Activated CD8-positive, alpha-beta memory T cell treated with anti-CD3 and anti-CD28 coated beads, Interleukin-2, amount 10 ng/mL, durations not matched to agents 7 days and 5 days (primary cell): ENCODE measurements at regions not wholly inside any gene's neighbourhood (a gene's known extent, or its start where the extent isn't known, plus 50 kb on each side); places are given as distances from the start of the nearest gene placed in this dataset.

Source experiments
- ATAC-seq: fragments of 150-1000 bp; cut with Tn5 transposase; one replicate; pipeline ENCODE4 v1.10.0; 2021; ENCODE audit warnings: moderate library complexity
- CTCF ChIA-PET: fragments of 350-600 bp; sonication (Branson Sonifier 250); formaldehyde crosslinking; loops from one replicate; lab custom pipeline; 2021; ENCODE audit warnings: antibody characterized with exemption; lab: Charles Lee
- DNase-seq: peaks from one replicate; pipeline ENCODE4 v3.0.0-alpha.2; 2020
- H3K27ac Mint-ChIP-seq: one replicate; pipeline ENCODE4 v1.8.0; 2021; ENCODE audit warnings: mild to moderate bottlenecking, mixed read lengths
- H3K27me3 Mint-ChIP-seq: one replicate; pipeline ENCODE4 v1.8.0; 2021; ENCODE audit warnings: mixed read lengths
- H3K36me3 Mint-ChIP-seq: one replicate; pipeline ENCODE4 v1.8.0; 2021; ENCODE audit warnings: mild to moderate bottlenecking, mixed read lengths
- H3K4me1 Mint-ChIP-seq: one replicate; pipeline ENCODE4 v1.8.0; 2021; ENCODE audit warnings: mixed read lengths
- H3K4me3 Mint-ChIP-seq: one replicate; pipeline ENCODE4 v1.8.0; 2021; ENCODE audit warnings: mild to moderate bottlenecking, moderate library complexity, mixed read lengths
- H3K9me3 Mint-ChIP-seq: one replicate; pipeline ENCODE4 v1.8.0; 2022; ENCODE audit warnings: low read depth, mixed read lengths

DNA sequence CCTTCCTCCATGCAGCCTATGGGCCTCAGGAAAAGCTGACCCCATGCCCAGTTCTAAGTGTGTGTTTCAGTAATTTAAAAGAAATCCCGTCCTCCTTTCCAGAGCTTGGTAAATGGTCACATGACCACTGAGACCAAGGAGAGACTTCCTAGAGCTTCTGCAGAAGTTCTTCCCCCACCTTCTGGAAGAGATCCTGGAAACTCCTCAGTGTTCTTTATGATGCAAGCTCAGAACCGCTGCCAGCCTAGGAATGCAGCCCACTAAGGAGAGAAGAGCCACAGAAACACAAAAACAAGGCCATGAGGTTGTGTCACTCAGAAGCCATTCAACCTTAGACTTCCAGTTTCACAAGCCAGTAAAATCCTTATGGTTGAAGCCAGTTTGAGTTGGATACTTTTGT, 348.4 kb downstream of the TPBG start:
- CTCF ChIA-PET, result interaction anchor here (0.8 to 1.2 kb wide), 2 partner anchors 10 to 102 kb away, joined by 3 read pairs; no protein-coding TSS in a partner anchor
- H3K27ac Mint-ChIP-seq, result no peak overlapping the region
- DNase-seq, result no peak
- H3K36me3 Mint-ChIP-seq, result no peaks in the 10 kb centered on the region
- H3K4me3 Mint-ChIP-seq, result no peak overlapping the region
- no peaks in the 10 kb centered on the region for H3K4me1 Mint-ChIP-seq
- ATAC-seq, result no peak
- H3K27me3 Mint-ChIP-seq, result no peaks in the 10 kb centered on the region
- no peaks in the 10 kb centered on the region for H3K9me3 Mint-ChIP-seq

- Mint-ChIP-seq H3K27ac (no peak overlapping the region), H3K36me3 (no peaks in the 10 kb centered on the region), H3K9me3 (no peaks in the 10 kb centered on the region), H3K27me3 (no peaks in the 10 kb centered on the region), H3K4me1 (no peaks in the 10 kb centered on the region), H3K4me3 (no peak overlapping the region)
- ATAC-seq (no peak), DNase-seq (no peak)
- CTCF ChIA-PET, result interaction anchor here (0.8 to 1.3 kb wide), 4 partner anchors 10 to 440 kb away, joined by 3 to 4 read pairs (median 3); no protein-coding TSS in a partner anchor
These were observed 348.8 kb downstream of the TPBG start for GRCh38 chr6:82712389-82712788.

DNA sequence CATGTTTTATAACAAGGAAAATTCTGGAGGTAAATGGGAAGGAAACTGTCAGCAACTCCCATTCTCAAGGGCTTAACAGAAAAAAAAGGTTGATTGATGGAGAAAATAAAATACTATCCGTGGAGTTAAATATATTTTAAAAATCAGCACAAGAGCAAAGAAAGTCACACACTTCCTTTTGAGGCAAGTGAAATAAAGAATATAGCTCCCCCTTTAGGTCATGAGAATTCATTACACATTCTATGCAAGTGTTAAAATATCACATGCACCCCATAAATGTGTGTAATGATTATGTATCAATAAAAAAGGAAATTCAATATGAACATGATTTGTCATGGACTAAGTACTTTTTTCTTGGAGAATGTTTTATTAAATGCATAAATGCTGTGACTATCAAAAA, 349.2 kb downstream of the TPBG start:
- DNase-seq (no peak), ATAC-seq (no peak)
- Mint-ChIP-seq H3K9me3 (no peaks in the 10 kb centered on the region), H3K27me3 (no peaks in the 10 kb centered on the region), H3K4me3 (no peak overlapping the region), H3K27ac (no peak overlapping the region), H3K4me1 (no peaks in the 10 kb centered on the region), H3K36me3 (no peaks in the 10 kb centered on the region)
- CTCF ChIA-PET, result interaction anchor here (1.0 to 1.3 kb wide), 3 partner anchors 19 to 440 kb away, joined by 3 to 4 read pairs (median 3); no protein-coding TSS in a partner anchor

DNA sequence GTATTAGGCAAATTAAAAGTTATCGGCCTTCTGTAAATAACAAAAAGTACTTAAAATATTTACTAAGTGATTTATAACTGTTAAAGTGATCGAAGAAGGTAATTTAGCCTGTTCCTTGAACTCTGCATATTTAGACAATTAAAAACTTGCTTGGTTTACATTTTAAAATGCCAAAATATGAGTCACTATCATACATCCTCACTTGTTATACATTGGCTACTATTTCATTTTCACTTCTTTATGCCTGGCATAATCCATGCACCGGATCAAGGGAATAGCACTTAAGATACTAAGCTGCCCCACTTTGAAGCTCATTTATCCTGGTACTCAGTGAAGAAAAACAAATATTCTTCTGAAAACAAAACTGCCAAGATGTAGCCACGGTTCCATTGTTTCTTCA, 344.6 kb downstream of the UBE3D start:
- Mint-ChIP-seq H3K4me1 (no peaks in the 10 kb centered on the region), H3K27ac (no peak overlapping the region), H3K4me3 (no peak overlapping the region), H3K27me3 (no peaks in the 10 kb centered on the region), H3K36me3 (no peaks in the 10 kb centered on the region), H3K9me3 (no peaks in the 10 kb centered on the region)
- no peak for ATAC-seq
- CTCF ChIA-PET, result no interaction called here
- no peak for DNase-seq

- Mint-ChIP-seq H3K27me3 (peaks cover 13% of the 10 kb centered on the region), H3K36me3 (no peaks in the 10 kb centered on the region), H3K4me1 (no peaks in the 10 kb centered on the region), H3K9me3 (no peaks in the 10 kb centered on the region), H3K4me3 (no peak overlapping the region), H3K27ac (no peak overlapping the region)
- CTCF ChIA-PET, result no interaction called here
- ATAC-seq, result no peak
- no peak for DNase-seq
These were observed 329.9 kb downstream of the UBE3D start for GRCh38 chr6:82735790-82736189.

DNA sequence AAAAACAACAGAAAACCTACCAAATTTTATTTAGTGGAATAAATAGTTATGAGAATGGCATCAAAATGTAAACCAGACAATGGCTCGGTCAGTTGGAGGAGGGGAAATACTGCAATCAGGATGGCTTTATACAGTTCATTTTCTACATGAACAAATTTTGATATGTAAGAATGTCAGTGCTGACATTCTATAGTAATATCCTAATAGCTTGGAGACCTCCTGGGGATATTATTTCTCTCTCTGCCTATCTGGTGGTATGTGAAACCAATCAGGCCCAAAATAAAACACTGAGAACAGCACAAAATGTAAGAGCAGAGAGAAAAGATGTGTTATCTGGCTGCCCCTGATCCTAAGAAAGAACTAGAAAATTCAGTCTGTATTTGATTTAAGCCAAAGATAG, 327.7 kb downstream of the UBE3D start:
- ATAC-seq, result no peak
- Mint-ChIP-seq H3K4me1 (no peaks in the 10 kb centered on the region), H3K9me3 (no peaks in the 10 kb centered on the region), H3K27ac (no peak overlapping the region), H3K4me3 (no peak overlapping the region), H3K36me3 (no peaks in the 10 kb centered on the region), H3K27me3 (peaks cover 13% of the 10 kb centered on the region)
- no peak for DNase-seq
- CTCF ChIA-PET, result no interaction called here

GRCh38 chr6:82738773-82739172, 326.9 kb downstream of the UBE3D start:
- CTCF ChIA-PET, result no interaction called here
- no peak for DNase-seq
- ATAC-seq, result no peak
- Mint-ChIP-seq H3K4me1 (no peaks in the 10 kb centered on the region), H3K27ac (no peak overlapping the region), H3K9me3 (no peaks in the 10 kb centered on the region), H3K36me3 (no peaks in the 10 kb centered on the region), H3K4me3 (no peak overlapping the region), H3K27me3 (peaks cover 13% of the 10 kb centered on the region)

DNA sequence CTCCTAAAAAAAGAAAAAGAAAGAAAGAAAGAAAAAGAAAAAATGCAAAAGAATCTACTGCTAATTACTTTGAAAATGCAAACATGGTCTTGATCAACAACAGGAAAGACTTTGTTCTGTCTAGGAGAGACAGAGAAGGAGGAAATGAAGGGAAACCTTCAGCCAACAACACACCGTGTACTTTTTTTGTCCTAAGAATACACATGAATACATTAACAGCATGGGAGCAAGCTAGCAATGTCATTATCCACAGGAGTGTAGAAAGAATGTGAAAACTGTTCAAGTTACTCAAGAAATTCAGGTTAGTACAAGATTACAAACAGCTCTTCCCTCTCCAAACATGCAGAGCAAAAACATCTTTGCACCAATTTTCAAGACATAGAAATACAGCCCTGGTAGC, 326.3 kb downstream of the UBE3D start:
- DNase-seq, result no peak
- H3K27ac Mint-ChIP-seq, result no peak overlapping the region
- CTCF ChIA-PET, result no interaction called here
- peaks cover 16% of the 10 kb centered on the region for H3K27me3 Mint-ChIP-seq
- no peaks in the 10 kb centered on the region for H3K9me3 Mint-ChIP-seq
- no peak overlapping the region for H3K4me3 Mint-ChIP-seq
- no peaks in the 10 kb centered on the region for H3K36me3 Mint-ChIP-seq
- no peaks in the 10 kb centered on the region for H3K4me1 Mint-ChIP-seq
- no peak for ATAC-seq

DNA sequence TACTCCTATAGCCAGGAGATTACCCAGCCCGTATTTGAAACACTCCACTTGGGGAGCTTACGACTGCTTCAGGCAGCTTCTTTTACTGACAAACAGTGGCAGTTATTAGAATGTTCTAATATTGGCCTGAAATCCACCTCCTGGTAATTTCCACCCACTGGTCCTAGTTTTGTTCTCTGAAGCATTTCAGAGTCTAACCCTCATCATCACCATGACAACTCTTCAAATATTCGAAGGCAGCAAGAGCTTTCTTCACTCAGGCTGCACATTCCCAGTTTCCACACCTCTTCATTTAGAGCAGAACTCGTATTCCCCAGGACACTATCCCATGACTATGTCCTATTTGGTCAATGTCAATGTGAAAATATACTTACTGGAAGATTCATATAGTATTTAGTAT, 325.6 kb downstream of the UBE3D start:
- CTCF ChIA-PET, result no interaction called here
- no peaks in the 10 kb centered on the region for H3K4me1 Mint-ChIP-seq
- peaks cover 16% of the 10 kb centered on the region for H3K27me3 Mint-ChIP-seq
- no peak overlapping the region for H3K4me3 Mint-ChIP-seq
- no peak overlapping the region for H3K27ac Mint-ChIP-seq
- ATAC-seq, result no peak
- no peak for DNase-seq
- no peaks in the 10 kb centered on the region for H3K36me3 Mint-ChIP-seq
- no peaks in the 10 kb centered on the region for H3K9me3 Mint-ChIP-seq

- Mint-ChIP-seq H3K4me3 (no peak overlapping the region), H3K9me3 (no peaks in the 10 kb centered on the region), H3K36me3 (no peaks in the 10 kb centered on the region), H3K27ac (no peak overlapping the region), H3K4me1 (no peaks in the 10 kb centered on the region), H3K27me3 (peaks cover 14% of the 10 kb centered on the region)
- ATAC-seq, result no peak
- no peak for DNase-seq
- CTCF ChIA-PET, result no interaction called here
These were observed 324.2 kb downstream of the UBE3D start for GRCh38 chr6:82741325-82741995.

DNA sequence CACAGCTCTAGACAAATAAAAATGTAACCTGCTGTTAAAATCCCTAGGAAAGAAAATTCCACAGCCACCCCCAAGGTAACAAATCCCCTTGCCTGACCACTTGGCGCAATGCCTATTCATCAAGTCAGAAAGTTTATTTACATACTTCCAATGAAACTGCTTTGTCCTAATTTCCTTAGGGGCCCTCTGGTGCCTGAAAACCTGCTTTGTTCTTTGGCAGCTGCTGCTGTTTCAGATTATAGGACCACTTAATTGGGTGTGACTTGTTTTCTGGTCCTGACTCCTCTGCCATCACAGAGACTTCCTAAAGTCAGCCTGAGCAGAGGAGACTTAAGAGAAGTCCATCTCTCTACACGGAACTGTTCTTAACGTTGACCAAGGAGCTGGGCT, 323.6 kb downstream of the UBE3D start:
- ATAC-seq, result no peak
- Mint-ChIP-seq H3K4me3 (no peak overlapping the region), H3K27ac (no peak overlapping the region), H3K36me3 (no peaks in the 10 kb centered on the region), H3K9me3 (no peaks in the 10 kb centered on the region), H3K27me3 (peaks cover 15% of the 10 kb centered on the region), H3K4me1 (no peaks in the 10 kb centered on the region)
- no peak for DNase-seq
- CTCF ChIA-PET, result no interaction called here

DNA sequence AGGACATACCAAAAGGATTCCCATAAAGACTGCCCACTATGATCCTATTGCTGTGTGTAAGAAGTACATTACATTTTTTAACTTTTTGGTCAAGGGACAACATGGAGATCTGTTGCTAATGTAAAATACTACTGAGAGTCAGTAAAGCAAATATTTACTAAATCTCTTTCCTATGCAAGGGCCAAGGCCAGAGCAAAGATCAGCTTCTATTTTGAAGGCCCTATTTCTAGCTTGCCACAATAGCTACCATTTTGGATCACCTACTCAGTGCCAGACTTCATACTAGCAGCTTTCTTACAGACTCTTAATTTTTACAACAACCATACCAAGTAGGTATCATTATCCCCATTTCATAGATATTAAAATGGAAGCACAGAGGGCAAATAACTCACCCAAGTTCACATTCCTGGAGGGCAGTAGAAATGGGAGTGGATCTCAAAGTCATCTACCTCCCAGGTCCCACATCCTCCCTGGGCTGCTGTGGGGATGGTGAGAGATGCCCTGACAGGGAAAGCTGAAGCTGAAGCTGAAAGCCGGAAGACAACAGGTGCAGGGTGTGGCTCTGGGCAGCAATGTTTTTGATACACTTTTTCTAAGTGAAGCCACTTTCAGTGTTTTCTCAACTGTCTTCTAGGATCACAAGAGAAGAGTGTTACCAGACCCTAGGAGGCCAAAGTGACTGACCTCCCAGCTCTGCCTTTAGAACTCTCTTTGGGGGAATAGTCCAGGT, 321.2 kb downstream of the UBE3D start:
- Mint-ChIP-seq H3K9me3 (no peaks in the 10 kb centered on the region), H3K4me1 (no peaks in the 10 kb centered on the region), H3K36me3 (no peaks in the 10 kb centered on the region), H3K27me3 (peaks cover 9% of the 10 kb centered on the region), H3K4me3 (no peak overlapping the region), H3K27ac (no peak overlapping the region)
- ATAC-seq, result no peak
- no peak for DNase-seq
- CTCF ChIA-PET, result no interaction called here

- no peak overlapping the region for H3K4me3 Mint-ChIP-seq
- CTCF ChIA-PET, result no interaction called here
- no peaks in the 10 kb centered on the region for H3K9me3 Mint-ChIP-seq
- peaks cover 10% of the 10 kb centered on the region for H3K27me3 Mint-ChIP-seq
- no peak overlapping the region for H3K27ac Mint-ChIP-seq
- no peak for DNase-seq
- H3K36me3 Mint-ChIP-seq, result no peaks in the 10 kb centered on the region
- H3K4me1 Mint-ChIP-seq, result no peaks in the 10 kb centered on the region
- ATAC-seq, result no peak
These were observed 315.1 kb downstream of the UBE3D start for GRCh38 chr6:82750556-82750955.

- ATAC-seq (no peak), DNase-seq (no peak)
- H3K27ac Mint-ChIP-seq, result no peak overlapping the region
- H3K36me3 Mint-ChIP-seq, result no peaks in the 10 kb centered on the region
- CTCF ChIA-PET, result no interaction called here
- H3K4me3 Mint-ChIP-seq, result no peak overlapping the region
- H3K4me1 Mint-ChIP-seq, result no peaks in the 10 kb centered on the region
- peaks cover 15% of the 10 kb centered on the region for H3K27me3 Mint-ChIP-seq
- H3K9me3 Mint-ChIP-seq, result no peaks in the 10 kb centered on the region
These were observed 313.9 kb downstream of the UBE3D start for GRCh38 chr6:82751718-82752117.
